GM18870 (cell line): ENCODE measurements at regions not wholly inside any gene's neighbourhood (a gene's known extent, or its start where the extent isn't known, plus 50 kb on each side); places are given as distances from the start of the nearest gene placed in this dataset.
A peak's percentile ranks its signal among the peaks of the same experiment; 100 is the strongest.
"Not testable (repeated sequence)": the region's sequence is repeated elsewhere in the genome, so short reads cannot be mapped to it uniquely, and the experiment has no call there.

Experiments
- ATAC-seq: cut with Tn5 transposase; IDR thresholded peaks from one replicate; pipeline ENCODE4 v1.9.1; 2021; ENCODE audit warnings: moderate library complexity; ENCODE audit not compliant: unreplicated experiment

- ATAC-seq: no peak
Measured at GRCh38 chr3:15851735-15852134, 54.0 kb upstream of the ANKRD28 start.

GRCh38 chr3:15858547-15859506 is 61.0 kb upstream of the ANKRD28 start:
- peak; percentile 62 for ATAC-seq

GRCh38 chr3:15859507-15860013 is 61.8 kb upstream of the ANKRD28 start:
- ATAC-seq: peak; percentile 64

- peak; percentile 6 for ATAC-seq
Measured at GRCh38 chr3:15860014-15860934, 62.5 kb upstream of the ANKRD28 start.

GRCh38 chr3:15861163-15861562 is 63.4 kb upstream of the ANKRD28 start:
- no peak for ATAC-seq

- ATAC-seq: no peak
Measured at GRCh38 chr3:15872807-15873206, 75.0 kb upstream of the ANKRD28 start.

GRCh38 chr3:15873415-15873814 is 75.6 kb upstream of the ANKRD28 start:
- ATAC-seq: no peak

- no peak for ATAC-seq
Measured at GRCh38 chr3:15875016-15875689, 77.4 kb upstream of the ANKRD28 start.

GRCh38 chr3:15876669-15877068 is 78.9 kb upstream of the ANKRD28 start:
- no peak for ATAC-seq

- no peak for ATAC-seq
Measured at GRCh38 chr3:15877813-15878212, 80.0 kb upstream of the ANKRD28 start.

- not testable (repeated sequence) for ATAC-seq
Measured at GRCh38 chr3:15879787-15880186, 82.0 kb upstream of the ANKRD28 start.

GRCh38 chr3:15882577-15882976 is 84.8 kb upstream of the ANKRD28 start:
- no peak for ATAC-seq

- ATAC-seq: no peak
Measured at GRCh38 chr3:15884132-15884531, 86.4 kb upstream of the ANKRD28 start.

- no peak for ATAC-seq
Measured at GRCh38 chr3:15886521-15886920, 88.7 kb upstream of the ANKRD28 start.

GRCh38 chr3:15887261-15887660 is 89.5 kb upstream of the ANKRD28 start:
- ATAC-seq: no peak

- no peak for ATAC-seq
Measured at GRCh38 chr3:15889936-15890335, 92.2 kb upstream of the ANKRD28 start.

- ATAC-seq: no peak
Measured at GRCh38 chr3:15892311-15893227, 94.8 kb upstream of the ANKRD28 start.

GRCh38 chr3:15894382-15894781 is 96.6 kb upstream of the ANKRD28 start:
- no peak for ATAC-seq

- no peak for ATAC-seq
Measured at GRCh38 chr3:15896500-15896899, 98.7 kb upstream of the ANKRD28 start.

GRCh38 chr3:15899388-15899787 is 101.6 kb upstream of the ANKRD28 start:
- ATAC-seq: no peak
